Activated CD4-positive, alpha-beta T cell treated with anti-CD3 and anti-CD28 coated beads for 36 hours (primary cell): ENCODE measurements at regions not wholly inside any gene's neighbourhood (a gene's known extent, or its start where the extent isn't known, plus 50 kb on each side); places are given as distances from the start of the nearest gene placed in this dataset.

Experiments
- ATAC-seq: fragments of 200-7000 bp; cut with Tn5 transposase; one replicate; pipeline ENCODE4 v1.10.0; 2021; ENCODE audit warnings: mild to moderate bottlenecking, moderate library complexity
- CTCF ChIA-PET: fragments of 350-600 bp; sonication (Branson Sonifier 250); formaldehyde crosslinking; loops from one replicate; lab custom pipeline; 2021; ENCODE audit warnings: antibody characterized with exemption; lab: Charles Lee
- POLR2A ChIA-PET: fragments of 350-600 bp; sonication (Branson Sonifier 250); formaldehyde crosslinking; loops from one replicate; lab custom pipeline; 2021; ENCODE audit warnings: antibody characterized with exemption, inconsistent platforms; lab: Charles Lee
- DNase-seq: peaks from one replicate; pipeline ENCODE4 v3.0.0-alpha.2; 2020
- H3K27ac Mint-ChIP-seq: one replicate; pipeline ENCODE4 v1.8.0; 2021; ENCODE audit warnings: mixed read lengths
- H3K27me3 Mint-ChIP-seq: one replicate; pipeline ENCODE4 v1.8.0; 2021; ENCODE audit warnings: mixed read lengths
- H3K36me3 Mint-ChIP-seq: one replicate; pipeline ENCODE4 v1.8.0; 2021; ENCODE audit warnings: low read depth, mixed read lengths
- H3K4me1 Mint-ChIP-seq: one replicate; pipeline ENCODE4 v1.8.0; 2021; ENCODE audit warnings: mixed read lengths
- H3K4me3 Mint-ChIP-seq: one replicate; pipeline ENCODE4 v1.8.0; 2021; ENCODE audit warnings: mild to moderate bottlenecking, moderate library complexity, mixed read lengths
- H3K9me3 Mint-ChIP-seq: one replicate; pipeline ENCODE4 v1.8.0; 2021; ENCODE audit warnings: low read depth, mixed read lengths
- intact Hi-C, 2 experiments: fragments of 100-400 bp; cut with DNase I in 1 of 2; cut with micrococcal nuclease in 1 of 2; formaldehyde crosslinking; loops; one replicate each; pipeline versions ENCODE4 v1.14.2 to v1.15.1; 2022 to 2024; cut with DNase I, micrococcal nuclease

- ChIA-PET CTCF (interaction anchor here (0.6 to 1.7 kb wide), 4 partner anchors 13 to 1730 kb away, joined by 3 to 5 read pairs (median 4); no protein-coding TSS in a partner anchor), POLR2A (no interaction called here)
- ATAC-seq: peak; percentile 89
- DNase-seq: peak; percentile 70
- intact Hi-C loops: loop anchor here in 1 of 2 experiments (5.0 kb wide), 1 partner anchor 1471 kb away; no protein-coding TSS in a partner anchor
- Mint-ChIP-seq H3K36me3 (peaks cover 4% of the 10 kb centered on the region), H3K9me3 (no peaks in the 10 kb centered on the region), H3K4me3 (peak overlapping the region; percentile 67), H3K27ac (peak overlapping the region; percentile 86), H3K4me1 (peaks cover 30% of the 10 kb centered on the region), H3K27me3 (no peaks in the 10 kb centered on the region)
Measured at GRCh38 chrX:131812847-131813825, 210.0 kb upstream of the STK26 start.

- Mint-ChIP-seq H3K4me1 (peaks cover 39% of the 10 kb centered on the region), H3K27me3 (no peaks in the 10 kb centered on the region), H3K4me3 (peak overlapping the region; percentile 59), H3K9me3 (no peaks in the 10 kb centered on the region), H3K27ac (peak overlapping the region; percentile 88), H3K36me3 (peaks cover 6% of the 10 kb centered on the region)
- peak; percentile 75 for DNase-seq
- CTCF ChIA-PET: interaction anchor here (0.9 to 1.5 kb wide), 2 partner anchors 11 to 798 kb away, joined by 3 to 13 read pairs; no protein-coding TSS in a partner anchor
- intact Hi-C loops: loop anchor here (5.0 kb wide), 2 partner anchors 401 to 671 kb away; partner anchors contain the start of genes MBNL3 (in 1 of the 2) and RAP2C (in 1 of the 2)
- peak; percentile 39 for ATAC-seq
- POLR2A ChIA-PET: no interaction called here
Measured at GRCh38 chrX:131816551-131817136, 206.5 kb upstream of the STK26 start.

GRCh38 chrX:131818297-131818936, 204.7 kb upstream of the STK26 start:
- Mint-ChIP-seq H3K36me3 (peaks cover 11% of the 10 kb centered on the region), H3K27ac (peak overlapping the region; percentile 51), H3K27me3 (no peaks in the 10 kb centered on the region), H3K4me3 (peak overlapping the region; percentile 21), H3K9me3 (no peaks in the 10 kb centered on the region), H3K4me1 (peaks cover 37% of the 10 kb centered on the region)
- CTCF ChIA-PET: interaction anchor here (1.2 kb wide), 1 partner anchor 10 kb away, joined by 6 read pairs; no protein-coding TSS in a partner anchor
- POLR2A ChIA-PET: no interaction called here
- ATAC-seq (peak; percentile 57), DNase-seq (no peak)
- intact Hi-C loops: loop anchor here (5.0 kb wide), 2 partner anchors 399 to 669 kb away; partner anchors contain the start of genes MBNL3 (in 1 of the 2) and RAP2C (in 1 of the 2)

GRCh38 chrX:131821945-131822622, 201.0 kb upstream of the STK26 start:
- intact Hi-C loops: no loop called here
- no peak overlapping the region for H3K27ac Mint-ChIP-seq
- CTCF ChIA-PET: interaction anchor here (0.6 to 1.0 kb wide), 2 partner anchors 475 to 764 kb away, joined by 3 read pairs; no protein-coding TSS in a partner anchor

GRCh38 chrX:131826572-131826971, 196.5 kb upstream of the STK26 start:
- ATAC-seq (no peak), DNase-seq (no peak)
- Mint-ChIP-seq H3K9me3 (no peaks in the 10 kb centered on the region), H3K36me3 (peaks cover 10% of the 10 kb centered on the region), H3K4me1 (peaks cover 20% of the 10 kb centered on the region), H3K27me3 (no peaks in the 10 kb centered on the region), H3K27ac (no peak overlapping the region), H3K4me3 (no peak overlapping the region)
- intact Hi-C loops: loop anchor here (5.0 kb wide), 1 partner anchor 791 kb away; no protein-coding TSS in a partner anchor
- POLR2A ChIA-PET: no interaction called here
- CTCF ChIA-PET: interaction anchor here (1.4 to 3.4 kb wide), 3 partner anchors 9 to 14 kb away, joined by 5 to 13 read pairs (median 7); no protein-coding TSS in a partner anchor

More at GRCh38 chrX:131821945-131822622, 201.0 kb upstream of the STK26 start:
- Mint-ChIP-seq H3K9me3 (no peaks in the 10 kb centered on the region), H3K4me3 (no peak overlapping the region), H3K4me1 (peaks cover 21% of the 10 kb centered on the region), H3K36me3 (peaks cover 9% of the 10 kb centered on the region), H3K27me3 (no peaks in the 10 kb centered on the region)
- no peak for ATAC-seq
- POLR2A ChIA-PET: no interaction called here
- DNase-seq: no peak

- DNase-seq: peak; percentile 72
- ChIA-PET POLR2A (no interaction called here), CTCF (interaction anchor here (0.6 to 3.4 kb wide), 12 partner anchors 9 to 807 kb away, joined by 3 to 13 read pairs (median 5); partner anchors contain the start of gene RAP2C)
- H3K9me3 Mint-ChIP-seq: no peaks in the 10 kb centered on the region
- peak overlapping the region; percentile 90 for H3K27ac Mint-ChIP-seq
- ATAC-seq: peak; percentile 69
- peaks cover 25% of the 10 kb centered on the region for H3K4me1 Mint-ChIP-seq
- intact Hi-C loops: loop anchor here (1.0 to 5.0 kb wide), 2 partner anchors 390 to 789 kb away; no protein-coding TSS in a partner anchor
- no peaks in the 10 kb centered on the region for H3K27me3 Mint-ChIP-seq
- H3K36me3 Mint-ChIP-seq: peaks cover 5% of the 10 kb centered on the region
- H3K4me3 Mint-ChIP-seq: peak overlapping the region; percentile 71
Measured at GRCh38 chrX:131827935-131828334, 195.2 kb upstream of the STK26 start.

- Mint-ChIP-seq H3K27me3 (no peaks in the 10 kb centered on the region), H3K9me3 (no peaks in the 10 kb centered on the region), H3K36me3 (peaks cover 5% of the 10 kb centered on the region), H3K4me1 (peaks cover 25% of the 10 kb centered on the region), H3K4me3 (peak overlapping the region; percentile 71), H3K27ac (peak overlapping the region; percentile 90)
- intact Hi-C loops: loop anchor here (1.0 to 5.0 kb wide), 2 partner anchors 390 to 789 kb away; no protein-coding TSS in a partner anchor
- ATAC-seq (no peak), DNase-seq (no peak)
- ChIA-PET POLR2A (no interaction called here), CTCF (interaction anchor here (0.6 to 3.4 kb wide), 11 partner anchors 9 to 807 kb away, joined by 3 to 13 read pairs (median 4); partner anchors contain the start of gene RAP2C)
Measured at GRCh38 chrX:131828482-131828881, 194.6 kb upstream of the STK26 start.

- ATAC-seq: peak; percentile 89
- intact Hi-C loops: loop anchor here (2.0 to 5.0 kb wide), 3 partner anchors 192 to 657 kb away; partner anchors contain the start of genes MBNL3 (in 2 of the 2), RAP2C (in 1 of the 2) and STK26 (in 1 of the 2)
- no peaks in the 10 kb centered on the region for H3K27me3 Mint-ChIP-seq
- peak; percentile 76 for DNase-seq
- H3K4me1 Mint-ChIP-seq: peaks cover 25% of the 10 kb centered on the region
- no peaks in the 10 kb centered on the region for H3K9me3 Mint-ChIP-seq
- ChIA-PET POLR2A (interaction anchor here (1.0 kb wide), 1 partner anchor 194 kb away, joined by 3 read pairs; no protein-coding TSS in a partner anchor), CTCF (interaction anchor here (0.6 kb wide), 1 partner anchor 12 kb away, joined by 3 read pairs; no protein-coding TSS in a partner anchor)
- H3K36me3 Mint-ChIP-seq: peaks cover 3% of the 10 kb centered on the region
- H3K4me3 Mint-ChIP-seq: peak overlapping the region; percentile 80
- peak overlapping the region; percentile 86 for H3K27ac Mint-ChIP-seq
Measured at GRCh38 chrX:131830400-131831184, 192.5 kb upstream of the STK26 start.

GRCh38 chrX:131831185-131831520, 191.9 kb upstream of the STK26 start:
- intact Hi-C loops: loop anchor here (2.0 to 5.0 kb wide), 3 partner anchors 192 to 656 kb away; partner anchors contain the start of genes MBNL3 (in 2 of the 2), RAP2C (in 1 of the 2) and STK26 (in 1 of the 2)
- ATAC-seq (no peak), DNase-seq (no peak)
- Mint-ChIP-seq H3K27ac (peak overlapping the region; percentile 86), H3K36me3 (peaks cover 3% of the 10 kb centered on the region), H3K9me3 (no peaks in the 10 kb centered on the region), H3K27me3 (no peaks in the 10 kb centered on the region), H3K4me1 (peaks cover 25% of the 10 kb centered on the region), H3K4me3 (peak overlapping the region; percentile 80)
- CTCF ChIA-PET: no interaction called here
- POLR2A ChIA-PET: no interaction called here
